HCT116 (cell line): ENCODE measurements at regions not wholly inside any gene's neighbourhood (a gene's known extent, or its start where the extent isn't known, plus 50 kb on each side); places are given as distances from the start of the nearest gene placed in this dataset.

Experiments
- ATAC-seq: fragments of 200-7000 bp; cut with Tn5 transposase; 2 replicates; pipeline ENCODE4 v1.9.1; 2020; ENCODE audit warnings: mild to moderate bottlenecking, moderate library complexity
- BruUV-seq: library from RNA; stranded (reverse); fragments of 400-500 nt; replicated peaks from 2 replicates; lab custom pipeline; 2021; lab: Mats Ljungman, UMichigan
- CTCF ChIA-PET: fragments of 300-600 bp; sonication (Branson Sonifier 250); formaldehyde crosslinking; loops from one replicate; lab custom pipeline; 2021; ENCODE audit warnings: antibody characterized with exemption; lab: Charles Lee
- POLR2A ChIA-PET: fragments of 300-600, 350-600 bp; sonication (Branson Sonifier 250); formaldehyde crosslinking; loops from one replicate; lab custom pipeline; 2021; ENCODE audit warnings: antibody characterized with exemption; lab: Charles Lee
- RAD21 ChIA-PET, 2 experiments: fragments of 300-600 bp; sonication (Branson Sonifier 250); formaldehyde crosslinking; loops; one replicate each; lab custom pipeline; 2023; ENCODE audit warnings: low total read pairs in 2 of 2; ENCODE audit not compliant: uncharacterized antibody in 2 of 2, unreplicated experiment in 2 of 2, low non-redundant PET in 1 of 2; lab: Charles Lee
- DNase-seq: peaks from one replicate; pipeline ENCODE4 v3.0.0-alpha.2; 2010; ENCODE audit warnings: low read depth, low spot score
- H2AFZ ChIP-seq: fragments of 200-600 bp; shearing (Covaris generic), sonication (generic); 2 replicates; pipeline ENCODE4 v1.6.1; 2017; ENCODE audit warnings: low read depth, mixed run types, mixed read lengths, antibody characterized with exemption, low read length; ENCODE audit not compliant: poor library complexity, severe bottlenecking
- H3K27ac ChIP-seq: 2 replicates; pipeline ENCODE4 v1.5.1; 2012; ENCODE audit warnings: low read depth, low read length
- H3K27me3 ChIP-seq: fragments of 200-600 bp; sonication (generic); 2 replicates; pipeline ENCODE4 v1.6.1; 2016; ENCODE audit warnings: mixed run types, low read length, mixed read lengths; ENCODE audit not compliant: insufficient read depth
- H3K36me3 ChIP-seq, 2 experiments: fragments of 200-500 bp in 1 of 2; fragments of 200-600 bp in 1 of 2; sonication (Bioruptor generic) in 1 of 2; sonication (generic) in 1 of 2; 2 replicates each; pipeline versions ENCODE4 v1.5.1 to v1.6.1; 2014 to 2016; ENCODE audit warnings: low read length in 2 of 2, inconsistent platforms in 1 of 2, mixed read lengths in 1 of 2, mixed run types in 1 of 2; ENCODE audit not compliant: insufficient read depth in 2 of 2, control insufficient read depth in 1 of 2
- H3K4me1 ChIP-seq, 2 experiments: fragments of 200-600 bp in 1 of 2; sonication (generic) in 1 of 2; 2 replicates each; pipeline versions ENCODE4 v1.5.1 to v1.6.1; 2012 to 2017; ENCODE audit warnings: low read length in 2 of 2, inconsistent platforms in 1 of 2, mild to moderate bottlenecking in 1 of 2, mixed read lengths in 1 of 2, mixed run types in 1 of 2, moderate library complexity in 1 of 2; ENCODE audit not compliant: insufficient read depth in 2 of 2, control insufficient read depth in 1 of 2
- H3K4me2 ChIP-seq: fragments of 200-600 bp; sonication (generic); 2 replicates; pipeline ENCODE4 v1.6.1; 2017; ENCODE audit warnings: mixed run types, low read length, mixed read lengths
- H3K4me3 ChIP-seq, 2 experiments: fragments of 200-600 bp in 1 of 2; sonication (generic) in 1 of 2; replicated peaks in 1 of 2; 2 replicates each; pipeline ENCODE4 v1.5.1; 2011 to 2016; ENCODE audit warnings: low read length in 2 of 2, control low read depth in 1 of 2, low read depth in 1 of 2, mild to moderate bottlenecking in 1 of 2, mixed read lengths in 1 of 2, mixed run types in 1 of 2
- H3K79me2 ChIP-seq: fragments of 200-600 bp; sonication (generic); 2 replicates; pipeline ENCODE4 v1.6.1; 2017; ENCODE audit warnings: mild to moderate bottlenecking, mixed run types, low read length, moderate library complexity, mixed read lengths; ENCODE audit not compliant: insufficient read depth
- H3K9ac ChIP-seq: fragments of 200-600 bp; sonication (generic); 2 replicates; pipeline ENCODE4 v1.6.1; 2016; ENCODE audit warnings: low read length, mixed read lengths
- H3K9me2 ChIP-seq: fragments of 200-600 bp; sonication (generic), shearing (Covaris generic); 2 replicates; pipeline ENCODE4 v1.6.1; 2017; ENCODE audit warnings: mixed run types, mild to moderate bottlenecking, moderate library complexity; ENCODE audit not compliant: insufficient read depth
- H3K9me3 ChIP-seq, 2 experiments: fragments of 200-500 bp in 1 of 2; fragments of 200-600 bp in 1 of 2; sonication (Bioruptor generic) in 1 of 2; sonication (generic) in 1 of 2; 2 replicates each; pipeline ENCODE4 v1.6.1; 2014 to 2017; ENCODE audit warnings: low read length in 2 of 2, mixed read lengths in 2 of 2, inconsistent platforms in 1 of 2, low read depth in 1 of 2, mild to moderate bottlenecking in 1 of 2, mixed run types in 1 of 2, moderate library complexity in 1 of 2; ENCODE audit not compliant: control insufficient read depth in 1 of 2, insufficient read depth in 1 of 2
- H4K20me1 ChIP-seq: fragments of 200-600 bp; sonication (generic), shearing (Covaris generic); 2 replicates; pipeline ENCODE4 v1.6.1; 2017; ENCODE audit warnings: mixed run types, mild to moderate bottlenecking, moderate library complexity; ENCODE audit not compliant: insufficient read depth
- CBX3 ChIP-seq: IDR thresholded peaks from 2 replicates; pipeline ENCODE4 v1.6.1; 2012; ENCODE audit warnings: low read depth
- CEBPB ChIP-seq: IDR thresholded peaks from 2 replicates; pipeline ENCODE4 v1.6.1; 2012; ENCODE audit warnings: low read depth
- EGR1 ChIP-seq: IDR thresholded peaks from 2 replicates; pipeline ENCODE4 v1.6.1; 2012; ENCODE audit warnings: low read depth
- ELF1 ChIP-seq: IDR thresholded peaks from 2 replicates; pipeline ENCODE4 v1.6.1; 2012; ENCODE audit warnings: low read depth, borderline replicate concordance
- EZH2phosphoT487 ChIP-seq: fragments of 200-600 bp; IDR thresholded peaks from 2 replicates; pipeline ENCODE4 v1.6.1; 2018; ENCODE audit warnings: antibody characterized with exemption, borderline replicate concordance
- JUND ChIP-seq: IDR thresholded peaks from 2 replicates; pipeline ENCODE4 v1.6.1; 2012
- POLR2A ChIP-seq: IDR thresholded peaks from 2 replicates; pipeline ENCODE4 v1.7.0; 2011; ENCODE audit warnings: borderline replicate concordance; ENCODE audit not compliant: insufficient read depth, insufficient read length; ENCODE audit errors: extremely low read depth
- SIN3A ChIP-seq: IDR thresholded peaks from 2 replicates; pipeline ENCODE4 v1.6.1; 2012; ENCODE audit warnings: low read depth
- SP1 ChIP-seq: IDR thresholded peaks from 2 replicates; pipeline ENCODE4 v1.6.1; 2012; ENCODE audit warnings: low read depth
- TCF7L2 ChIP-seq: IDR thresholded peaks from 2 replicates; pipeline ENCODE4 v1.7.0; 2011; ENCODE audit warnings: borderline replicate concordance, inconsistent platforms; ENCODE audit not compliant: insufficient read depth, insufficient read length; ENCODE audit errors: extremely low read depth
- YY1 ChIP-seq: IDR thresholded peaks from 2 replicates; pipeline ENCODE4 v1.6.1; 2011; ENCODE audit warnings: low read length, low read depth, moderate library complexity, mild to moderate bottlenecking; ENCODE audit not compliant: insufficient replicate concordance; ENCODE audit errors: extremely low read depth
- ZNF274 ChIP-seq: fragments of 200-500 bp; sonication (Bioruptor generic); IDR thresholded peaks from 2 replicates; pipeline ENCODE4 v1.6.1; 2014; ENCODE audit warnings: mild to moderate bottlenecking, low read depth, low read length, inconsistent platforms
- intact Hi-C: fragments of 100-400 bp; cut with micrococcal nuclease; formaldehyde crosslinking; loops from 2 replicates; pipeline ENCODE4 v1.10.0; 2022
- TF ChIP-seq, protein P1 (sequence below): IDR thresholded peaks from 2 replicates; pipeline ENCODE4 v1.6.1; 2011; ENCODE audit warnings: mild to moderate bottlenecking, low read length, moderate library complexity; ENCODE audit not compliant: insufficient replicate concordance; ENCODE audit errors: extremely low read depth
- TF ChIP-seq, protein P2 (sequence below): IDR thresholded peaks from 2 replicates; pipeline ENCODE4 v1.6.1; 2012

- Histone ChIP-seq H3K27ac (no peak overlapping the region), H3K27me3 (no peaks in the 10 kb centered on the region)
- RAD21 ChIA-PET, result no interaction called here
- DNase-seq, result no peak
- intact Hi-C loops, result no loop called here
- TF ChIP-seq POLR2A, result no peak
- no peak for TF ChIP-seq CBX3
- no peak for TF ChIP-seq CEBPB
- TF ChIP-seq EGR1, result no peak
- no peak for TF ChIP-seq SIN3A
- TF ChIP-seq, protein P1, sequence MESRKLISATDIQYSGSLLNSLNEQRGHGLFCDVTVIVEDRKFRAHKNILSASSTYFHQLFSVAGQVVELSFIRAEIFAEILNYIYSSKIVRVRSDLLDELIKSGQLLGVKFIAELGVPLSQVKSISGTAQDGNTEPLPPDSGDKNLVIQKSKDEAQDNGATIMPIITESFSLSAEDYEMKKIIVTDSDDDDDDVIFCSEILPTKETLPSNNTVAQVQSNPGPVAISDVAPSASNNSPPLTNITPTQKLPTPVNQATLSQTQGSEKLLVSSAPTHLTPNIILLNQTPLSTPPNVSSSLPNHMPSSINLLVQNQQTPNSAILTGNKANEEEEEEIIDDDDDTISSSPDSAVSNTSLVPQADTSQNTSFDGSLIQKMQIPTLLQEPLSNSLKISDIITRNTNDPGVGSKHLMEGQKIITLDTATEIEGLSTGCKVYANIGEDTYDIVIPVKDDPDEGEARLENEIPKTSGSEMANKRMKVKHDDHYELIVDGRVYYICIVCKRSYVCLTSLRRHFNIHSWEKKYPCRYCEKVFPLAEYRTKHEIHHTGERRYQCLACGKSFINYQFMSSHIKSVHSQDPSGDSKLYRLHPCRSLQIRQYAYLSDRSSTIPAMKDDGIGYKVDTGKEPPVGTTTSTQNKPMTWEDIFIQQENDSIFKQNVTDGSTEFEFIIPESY, result no peak
- TF ChIP-seq YY1, result no peak
- TF ChIP-seq ZNF274, result no peak
- TF ChIP-seq, protein P2, sequence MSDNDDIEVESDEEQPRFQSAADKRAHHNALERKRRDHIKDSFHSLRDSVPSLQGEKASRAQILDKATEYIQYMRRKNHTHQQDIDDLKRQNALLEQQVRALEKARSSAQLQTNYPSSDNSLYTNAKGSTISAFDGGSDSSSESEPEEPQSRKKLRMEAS, result no peak
- TF ChIP-seq EZH2phosphoT487, result no peak
- TF ChIP-seq ELF1, result no peak
- no peak for TF ChIP-seq JUND
- no peak for TF ChIP-seq TCF7L2
- TF ChIP-seq SP1, result no peak
- TF ChIP-seq, all 23 proteins: peak for 0
- no peak overlapping the region for H3K9ac ChIP-seq
- H3K4me2 ChIP-seq, result no peak overlapping the region
- no peak overlapping the region for H2AFZ ChIP-seq
- BruUV-seq, result no TSS peak
- POLR2A ChIA-PET, result no interaction called here
- no peaks in the 10 kb centered on the region for H3K36me3 ChIP-seq
- CTCF ChIA-PET, result no interaction called here
- H4K20me1 ChIP-seq, result no peaks in the 10 kb centered on the region
- no peak for ATAC-seq
- H3K79me2 ChIP-seq, result no peaks in the 10 kb centered on the region
- no peaks in the 10 kb centered on the region for H3K9me2 ChIP-seq
- no peaks in the 10 kb centered on the region for H3K4me1 ChIP-seq
- no peak overlapping the region for H3K4me3 ChIP-seq
- peaks cover 11 to 18% of the 10 kb centered on the region in 2 experiments; a peak in 2 of 4 replicates for H3K9me3 ChIP-seq
These were observed 663.2 kb downstream of the UQCRFS1 start for GRCh38 chr19:28549680-28550277.
